ENCODE measurements at regions not wholly inside any gene's neighbourhood (a gene's known extent, or its start where the extent isn't known, plus 50 kb on each side); places are given as distances from the start of the nearest gene placed in this dataset.

DNA sequence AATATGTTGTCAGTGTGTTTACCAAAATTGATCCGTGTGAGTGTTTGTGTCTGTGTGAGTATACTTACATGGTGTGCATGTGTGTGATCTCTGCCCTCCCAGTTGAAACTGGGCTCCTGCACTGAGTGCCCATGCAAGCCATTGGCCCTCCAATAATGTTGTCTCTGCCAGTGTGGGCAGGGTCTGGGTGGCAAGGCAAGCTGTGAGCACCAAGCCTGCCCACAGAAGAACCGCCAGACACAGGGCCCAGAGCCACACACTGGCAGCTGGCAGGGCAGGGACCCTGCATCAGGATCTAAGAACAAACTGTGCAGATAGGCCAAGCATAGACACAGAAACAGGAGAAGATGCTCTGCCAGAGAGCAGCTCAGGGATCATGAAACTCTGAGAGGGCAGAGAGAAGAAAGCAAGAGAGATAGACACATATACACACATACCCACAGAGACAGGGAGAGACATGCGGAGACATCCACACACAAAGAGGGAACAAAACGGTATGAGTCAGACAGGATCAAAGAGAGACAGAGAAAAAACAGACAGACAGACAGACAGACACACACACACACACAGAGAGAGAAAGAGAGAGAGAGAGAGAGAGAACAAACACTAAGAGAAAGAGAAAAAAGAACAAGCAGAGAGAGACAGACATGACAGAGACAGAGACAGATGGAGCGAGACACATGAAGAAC is 555.0 kb downstream of the MID1IP1 start:
- no peak overlapping the region for H3K4me3 ChIP-seq (ENCODE audit: low read length)
- no peak for DNase-seq (ENCODE audit: low read depth)
- no peak for TF ChIP-seq CTCF (conservative IDR thresholded peaks at IDR 0.05; ENCODE audit: low read depth, low read length)

- DNase-seq (ENCODE audit: low read depth) = no peak
- no peak for TF ChIP-seq CTCF (conservative IDR thresholded peaks at IDR 0.05; ENCODE audit: low read depth, low read length)
- H3K4me3 ChIP-seq (ENCODE audit: low read length) = no peak overlapping the region
Measured at GRCh38 chrX:39360101-39360500, 558.8 kb downstream of the MID1IP1 start.

DNA sequence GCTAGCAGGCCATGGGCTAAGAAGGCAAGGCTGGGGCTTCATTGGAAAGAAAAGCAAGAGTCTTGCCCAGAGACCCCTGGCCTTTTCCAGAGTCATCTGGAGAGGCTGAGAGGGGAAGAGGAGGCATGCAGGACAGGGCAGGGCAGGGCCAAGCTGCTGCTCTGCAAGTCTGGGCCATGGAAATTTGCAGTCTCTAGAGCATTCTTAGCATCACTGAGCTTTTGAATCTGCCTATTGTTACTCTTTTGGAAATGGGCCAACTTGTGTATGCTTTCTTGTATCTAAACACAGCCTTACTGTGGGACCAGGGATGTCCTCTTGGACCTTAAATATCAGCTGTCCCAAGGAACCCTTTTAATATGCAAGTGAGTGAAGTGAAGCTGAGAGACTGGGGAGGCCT is 560.5 kb downstream of the MID1IP1 start:
- H3K4me3 ChIP-seq (ENCODE audit: low read length) = no peak overlapping the region
- TF ChIP-seq CTCF (conservative IDR thresholded peaks at IDR 0.05; ENCODE audit: low read depth, low read length) = no peak
- DNase-seq (ENCODE audit: low read depth) = no peak

DNA sequence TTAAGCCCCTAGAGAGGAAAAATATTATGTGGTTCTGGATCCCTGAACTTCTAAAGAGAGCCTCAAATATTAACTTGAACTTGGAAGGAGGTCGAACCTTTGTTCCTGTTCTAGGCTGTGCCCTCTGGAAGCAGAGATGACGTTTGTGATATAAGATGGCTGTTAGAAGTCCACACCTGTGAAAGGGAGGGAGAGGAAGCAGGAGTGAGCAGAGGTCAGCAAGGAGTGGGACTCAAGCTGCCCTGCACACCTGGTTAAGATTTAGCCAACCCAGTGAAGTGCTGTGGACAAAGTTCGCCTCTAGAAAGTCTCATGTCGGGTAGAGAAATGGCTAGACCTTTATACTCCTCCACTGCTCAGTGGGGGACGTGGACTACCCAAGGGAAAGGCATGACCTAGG is 566.2 kb downstream of the MID1IP1 start:
- no peak for DNase-seq (ENCODE audit: low read depth)
- no peak for TF ChIP-seq CTCF (conservative IDR thresholded peaks at IDR 0.05; ENCODE audit: low read depth, low read length)
- H3K4me3 ChIP-seq (ENCODE audit: low read length) = no peak overlapping the region

DNA sequence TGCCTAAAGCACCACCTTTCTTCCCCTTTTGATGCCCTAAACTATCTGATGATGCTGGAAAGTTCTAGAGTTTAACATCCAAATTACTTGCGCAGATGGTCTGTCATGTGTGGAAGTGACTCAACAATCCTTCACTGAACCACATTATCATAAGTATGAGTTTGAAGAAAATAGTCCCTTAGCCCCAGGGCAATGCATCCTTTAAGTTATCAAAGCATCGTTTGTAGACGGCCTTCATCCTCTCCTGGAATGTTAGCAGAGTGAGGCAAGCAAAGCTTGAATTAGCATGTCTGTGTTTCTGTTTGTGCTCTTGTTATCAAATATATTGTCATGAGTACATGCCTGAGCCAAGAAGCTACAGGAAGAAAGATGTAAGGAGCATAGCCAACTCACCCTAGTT is 570.9 kb downstream of the MID1IP1 start:
- no peak overlapping the region for H3K4me3 ChIP-seq (ENCODE audit: low read length)
- no peak for TF ChIP-seq CTCF (conservative IDR thresholded peaks at IDR 0.05; ENCODE audit: low read depth, low read length)
- DNase-seq (ENCODE audit: low read depth) = no peak

- no peak for DNase-seq (ENCODE audit: low read depth)
- no peak for TF ChIP-seq CTCF (conservative IDR thresholded peaks at IDR 0.05; ENCODE audit: low read depth, low read length)
- no peak overlapping the region for H3K4me3 ChIP-seq (ENCODE audit: low read length)
Measured at GRCh38 chrX:39377157-39377556, 575.9 kb downstream of the MID1IP1 start.

GRCh38 chrX:39377773-39378172 is 576.5 kb downstream of the MID1IP1 start:
- no peak for TF ChIP-seq CTCF (conservative IDR thresholded peaks at IDR 0.05; ENCODE audit: low read depth, low read length)
- H3K4me3 ChIP-seq (ENCODE audit: low read length) = no peak overlapping the region
- DNase-seq (ENCODE audit: low read depth) = no peak
